HG02571 (cell line): ENCODE measurements at regions not wholly inside any gene's neighbourhood (a gene's known extent, or its start where the extent isn't known, plus 50 kb on each side); places are given as distances from the start of the nearest gene placed in this dataset.
"Not testable (repeated sequence)": the region's sequence is repeated elsewhere in the genome, so short reads cannot be mapped to it uniquely, and the experiment has no call there.

ENCODE experiments used
- ATAC-seq: cut with Tn5 transposase; IDR thresholded peaks from one replicate; pipeline ENCODE4 v1.9.1; 2021; ENCODE audit warnings: mild to moderate bottlenecking, moderate library complexity; ENCODE audit not compliant: unreplicated experiment

DNA sequence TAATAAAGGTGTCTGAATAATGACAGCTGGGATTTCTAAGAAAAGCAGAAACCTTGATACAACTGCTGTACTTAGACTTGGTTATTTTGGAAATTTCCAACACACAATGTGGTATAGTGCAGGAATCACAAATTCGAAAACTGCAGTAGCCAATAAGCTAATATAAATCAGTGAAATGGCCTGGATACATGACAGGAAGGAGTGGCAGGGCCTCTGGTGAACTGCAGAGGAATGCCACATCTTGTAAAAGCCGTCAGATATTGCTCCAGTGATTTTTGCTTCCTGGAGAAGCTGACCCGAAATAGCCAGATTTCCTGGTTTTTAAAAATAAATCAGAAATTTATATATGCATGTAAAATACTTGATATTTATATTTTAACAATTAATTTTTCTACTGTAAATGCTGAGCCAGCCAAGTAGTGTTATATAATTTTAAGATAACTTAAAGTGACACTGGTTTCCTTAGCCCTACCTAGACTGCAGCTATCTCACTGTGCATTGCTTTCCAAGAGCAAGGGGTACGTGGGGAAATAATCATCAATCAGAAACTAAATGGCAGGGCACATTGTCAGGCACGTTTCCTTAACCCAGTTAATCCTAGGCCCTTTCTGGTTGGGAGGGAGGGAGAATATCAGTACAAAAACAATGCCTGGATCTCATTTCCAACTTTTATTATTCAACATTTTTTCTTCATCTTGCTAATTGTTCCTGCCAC lies 182.4 kb downstream of the RASEF start:
- ATAC-seq = no peak

DNA sequence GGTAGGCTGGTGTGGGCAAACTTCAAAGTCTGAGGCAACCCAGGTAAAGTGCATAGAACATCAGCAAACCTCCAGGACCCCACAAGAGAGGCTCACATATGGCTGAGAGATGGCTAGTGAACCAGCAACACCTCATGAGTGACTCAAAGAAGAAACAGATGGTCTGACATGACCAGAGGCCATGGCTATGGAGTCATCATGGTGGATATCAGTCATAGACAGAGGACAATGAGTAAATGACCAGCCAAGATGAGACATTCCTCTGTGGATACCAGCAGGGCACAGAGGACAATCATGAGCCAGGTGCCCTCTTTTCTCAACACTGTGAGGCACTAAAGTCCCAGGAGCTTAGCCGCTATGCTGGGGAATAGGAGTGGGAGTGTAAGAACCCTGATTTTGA lies 180.8 kb downstream of the RASEF start:
- ATAC-seq = no peak

DNA sequence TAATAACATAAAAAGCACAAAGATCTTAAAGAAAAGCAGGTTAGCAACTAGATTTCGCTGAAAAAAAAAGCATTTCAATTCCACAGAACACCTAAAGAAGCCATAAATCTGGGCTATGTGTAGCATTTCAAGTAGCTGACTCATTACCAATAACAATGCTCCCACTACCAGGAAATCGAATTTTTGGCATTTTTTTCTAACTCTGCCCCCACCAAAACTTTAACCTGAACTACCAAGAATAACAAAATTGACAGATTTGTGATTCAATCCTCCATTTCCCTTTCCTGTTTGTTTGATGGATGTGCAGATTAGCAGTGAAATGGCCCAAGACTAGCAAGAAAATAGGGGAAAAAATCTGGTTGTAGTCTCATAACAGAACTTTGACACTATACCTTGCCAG lies 180.2 kb downstream of the RASEF start:
- no peak for ATAC-seq

DNA sequence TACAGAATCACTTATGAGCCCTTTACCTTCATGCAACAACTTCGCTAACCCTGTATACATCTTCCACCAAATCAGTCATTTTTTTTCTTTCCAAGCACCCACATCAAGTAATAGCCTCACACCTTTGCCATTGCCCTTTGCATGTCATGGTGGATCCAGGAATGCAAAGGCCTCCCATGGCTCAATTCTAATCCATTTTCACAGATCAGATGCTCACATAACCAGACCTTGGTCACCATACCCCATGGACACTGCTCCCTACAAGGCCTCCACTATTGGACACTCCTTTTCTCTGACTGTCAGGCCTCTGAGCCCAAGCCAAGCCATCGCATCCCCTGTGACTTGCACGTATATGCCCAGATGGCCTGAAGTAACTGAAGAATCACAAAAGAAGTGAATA lies 179.5 kb downstream of the RASEF start:
- no peak for ATAC-seq

DNA sequence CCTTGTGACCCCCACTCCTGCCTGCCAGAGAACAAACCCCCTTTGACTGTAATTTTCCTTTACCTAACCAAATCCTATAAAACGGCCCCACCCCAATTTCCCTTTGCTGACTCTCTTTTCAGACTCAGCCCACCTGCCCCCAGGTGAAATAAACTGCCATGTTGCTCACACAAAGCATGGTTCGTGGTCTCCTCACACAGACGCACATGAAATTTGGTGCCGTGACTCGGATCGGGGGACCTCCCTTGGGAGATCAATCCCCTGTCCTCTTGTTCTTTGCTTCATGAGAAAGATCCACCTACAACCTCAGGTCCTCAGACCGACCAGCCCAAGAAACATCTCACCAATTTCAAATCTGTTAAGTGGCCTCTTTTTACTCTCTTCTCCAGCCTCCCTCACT lies 179.0 kb downstream of the RASEF start:
- ATAC-seq = not testable (repeated sequence)

DNA sequence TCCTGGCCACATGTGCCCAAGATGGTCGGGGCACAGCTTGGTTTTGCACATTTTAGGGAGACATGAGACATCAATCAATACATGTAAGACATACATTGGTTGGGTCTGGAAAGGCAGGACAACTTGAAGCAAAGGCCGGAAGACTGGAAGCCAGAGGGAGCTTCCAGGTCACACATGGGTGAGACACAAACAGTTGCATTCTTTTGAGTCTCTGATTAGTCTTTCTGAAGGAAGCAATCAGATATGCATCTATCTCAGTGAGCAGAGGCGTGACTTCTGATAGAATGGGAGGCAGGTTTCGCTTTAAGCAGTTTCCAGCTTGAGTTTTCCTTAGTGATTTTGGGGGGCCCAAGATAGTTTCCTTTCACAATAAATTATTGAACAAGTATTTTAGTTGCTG lies 172.5 kb downstream of the RASEF start:
- no peak for ATAC-seq

DNA sequence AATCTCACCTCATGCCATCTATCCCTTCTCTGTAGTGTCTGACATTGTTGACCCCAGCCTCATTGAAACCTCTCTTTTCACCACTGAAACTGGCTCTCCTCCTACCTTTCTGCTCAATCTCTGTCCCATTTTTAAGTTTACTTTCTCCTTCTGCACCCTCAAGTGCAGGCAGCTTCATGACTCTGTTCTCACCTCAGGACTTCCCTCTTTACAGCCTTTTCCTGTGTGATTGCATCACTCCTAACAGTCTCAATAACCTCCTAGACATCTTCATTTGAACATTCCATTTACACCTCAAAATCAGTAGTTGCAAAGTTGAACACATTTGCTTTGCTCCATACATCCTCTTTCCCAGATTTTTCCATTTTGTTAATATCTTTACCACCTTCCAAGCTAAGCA lies 172.1 kb downstream of the RASEF start:
- no peak for ATAC-seq

DNA sequence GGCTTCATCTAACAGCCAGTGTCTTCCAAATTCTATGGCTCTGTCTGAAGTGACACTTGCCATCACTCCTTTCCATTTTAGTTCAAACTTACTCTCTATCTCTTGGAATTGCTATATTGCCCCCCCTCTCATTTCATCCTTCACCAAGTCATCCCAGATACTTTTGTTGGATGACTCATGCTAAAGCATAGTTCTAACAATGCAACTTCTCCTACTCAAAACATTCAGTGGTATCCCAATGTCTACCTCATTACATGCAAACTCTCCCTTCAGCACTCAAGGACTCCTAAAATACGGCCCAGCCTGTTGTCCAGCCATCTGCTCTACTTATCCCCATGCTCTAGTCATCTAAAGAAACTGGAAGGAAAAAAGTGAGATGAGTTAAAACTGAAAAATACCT lies 171.6 kb downstream of the RASEF start:
- ATAC-seq = no peak

DNA sequence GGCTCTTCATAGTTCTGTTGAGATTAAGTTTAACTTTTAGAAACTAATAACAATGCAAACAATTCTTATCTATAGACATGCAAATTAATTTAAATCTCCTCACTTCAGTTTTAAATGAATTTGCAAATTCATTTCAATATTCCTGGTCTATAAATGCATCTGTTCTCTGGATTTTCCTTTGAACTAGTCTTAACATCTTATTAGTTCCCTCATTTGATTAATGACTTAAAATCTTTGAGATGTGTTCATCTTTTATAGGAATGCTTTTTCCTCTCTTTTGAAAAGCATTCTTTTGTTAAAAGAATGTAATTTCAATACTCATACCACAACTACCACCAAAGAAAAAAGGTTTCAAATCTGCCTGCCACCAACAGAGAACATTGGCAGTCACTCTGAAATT lies 169.4 kb downstream of the RASEF start:
- ATAC-seq = no peak

DNA sequence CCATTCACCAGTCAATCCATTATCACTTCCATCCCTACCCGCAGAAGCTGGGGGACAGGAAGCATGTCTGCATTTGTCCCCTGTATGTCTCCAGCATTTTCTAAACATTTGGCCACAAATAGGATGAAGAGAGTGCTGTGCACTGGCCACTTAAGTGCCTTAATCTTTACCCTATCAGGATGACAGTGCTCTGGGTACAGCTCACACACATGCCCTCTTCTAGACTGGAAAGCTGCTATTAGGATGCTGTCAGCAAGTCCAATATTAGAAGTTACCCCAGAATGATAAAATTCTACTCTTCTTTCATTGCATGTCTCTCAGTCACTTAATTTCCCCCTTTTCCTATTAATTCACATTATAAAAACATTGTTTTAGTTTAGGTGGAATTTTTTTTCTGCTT lies 168.4 kb downstream of the RASEF start:
- no peak for ATAC-seq

DNA sequence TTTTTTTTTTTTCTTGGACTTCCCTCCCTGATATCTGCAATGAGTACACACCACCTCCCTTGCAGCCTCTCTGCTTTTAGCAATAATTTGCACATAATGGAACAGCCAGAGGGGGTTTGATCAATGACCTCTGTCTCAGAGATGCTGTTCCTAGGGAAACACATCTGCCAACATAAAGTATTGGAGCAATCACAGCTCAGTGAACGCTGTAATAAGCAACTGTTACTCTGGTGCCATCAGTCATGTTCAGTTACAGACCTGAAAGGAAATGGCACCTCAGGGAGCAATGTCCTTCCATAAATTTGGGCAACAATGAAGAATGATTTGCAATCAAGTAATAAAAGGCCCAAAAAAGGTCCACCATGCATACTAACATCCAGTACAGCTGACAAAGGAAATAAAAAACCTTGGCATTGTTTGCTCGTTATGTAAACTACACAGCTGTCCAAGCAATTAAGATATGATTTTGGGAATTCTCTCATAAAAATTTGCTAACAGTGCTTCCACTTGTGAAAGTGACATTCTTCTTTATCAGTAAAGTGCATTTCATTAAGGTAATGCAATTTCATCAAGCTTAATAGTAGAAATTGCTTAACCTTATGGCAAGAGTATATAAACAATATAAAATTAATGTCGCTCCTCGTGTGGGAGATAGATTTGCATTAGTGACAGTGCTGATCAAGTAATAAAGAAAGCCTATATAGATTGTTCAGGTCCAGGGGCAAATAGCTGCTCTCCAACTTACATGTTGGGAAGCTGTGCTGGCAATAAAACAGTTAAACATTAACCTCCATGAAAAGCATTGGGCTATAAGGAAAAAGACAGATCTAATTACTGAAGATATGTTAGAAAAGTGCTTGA lies 167.8 kb downstream of the RASEF start:
- no peak for ATAC-seq

DNA sequence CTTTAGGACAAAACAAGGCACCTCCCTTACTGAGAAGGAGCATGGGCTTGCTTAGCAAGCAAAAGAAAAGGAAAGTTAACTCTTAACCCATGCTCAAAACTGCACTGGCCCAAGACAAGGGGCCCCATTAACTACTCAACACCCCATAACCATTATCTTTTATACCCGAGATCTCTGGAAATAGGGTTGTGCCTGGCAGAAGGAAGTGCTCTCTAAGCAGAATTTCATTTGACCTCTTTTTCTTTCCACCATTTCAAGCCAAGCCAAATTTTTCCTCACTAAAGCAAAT lies 167.2 kb downstream of the RASEF start:
- no peak for ATAC-seq

DNA sequence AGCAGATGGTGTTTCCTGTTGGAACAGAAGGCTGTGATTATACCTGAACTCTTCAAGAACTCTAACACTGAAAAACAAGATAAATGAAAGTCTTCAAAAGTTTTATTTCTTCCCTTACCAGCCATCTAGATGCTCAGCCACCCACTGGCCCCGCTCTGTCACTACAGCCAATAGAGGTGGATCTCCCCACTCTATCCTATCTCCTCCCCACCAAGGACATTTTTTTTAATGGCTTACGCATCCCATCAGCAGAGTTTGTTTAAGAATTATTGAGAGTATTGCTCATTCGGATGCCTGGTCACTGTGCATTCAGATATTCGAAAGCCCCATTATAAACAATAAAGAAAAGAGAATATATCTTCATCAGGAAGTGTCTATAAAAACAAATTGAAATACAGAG lies 159.4 kb downstream of the RASEF start:
- no peak for ATAC-seq

DNA sequence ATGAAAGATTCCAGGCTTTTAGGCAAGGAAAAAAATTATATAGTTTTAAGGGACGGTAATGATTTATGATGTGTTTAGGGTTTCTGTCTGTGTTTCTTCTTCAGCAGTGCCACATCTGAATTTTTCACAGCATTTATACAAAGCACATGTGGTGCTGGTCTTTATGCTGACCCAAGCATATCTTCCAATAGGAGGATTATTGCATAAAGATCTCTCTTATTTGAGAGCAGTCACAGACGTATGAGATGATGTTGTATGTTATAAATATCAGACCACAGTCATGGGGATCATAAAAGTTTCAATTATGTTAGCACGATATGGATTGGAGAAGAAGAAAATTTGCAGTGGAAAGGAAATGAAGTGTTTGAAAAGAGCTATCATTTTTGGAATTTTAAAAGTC lies 150.9 kb downstream of the RASEF start:
- ATAC-seq = no peak

DNA sequence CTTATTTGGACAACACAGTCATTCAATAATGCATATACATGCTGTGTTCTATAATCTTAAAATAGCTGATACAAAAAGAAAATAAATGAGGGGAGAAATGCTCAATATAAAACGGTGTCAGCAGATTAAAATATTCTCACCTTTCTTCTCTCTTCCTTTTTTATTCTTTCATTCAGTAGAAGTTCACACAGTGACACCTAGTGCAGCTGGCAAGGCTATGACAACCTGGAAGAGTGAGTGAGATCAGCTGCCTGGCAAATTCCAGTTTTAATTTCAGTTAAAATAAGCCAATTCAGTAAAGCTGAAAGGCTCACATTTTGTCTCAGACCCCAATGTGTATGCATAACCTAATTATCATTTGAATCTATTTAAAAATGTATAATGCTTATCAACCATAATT lies 150.3 kb downstream of the RASEF start:
- no peak for ATAC-seq

DNA sequence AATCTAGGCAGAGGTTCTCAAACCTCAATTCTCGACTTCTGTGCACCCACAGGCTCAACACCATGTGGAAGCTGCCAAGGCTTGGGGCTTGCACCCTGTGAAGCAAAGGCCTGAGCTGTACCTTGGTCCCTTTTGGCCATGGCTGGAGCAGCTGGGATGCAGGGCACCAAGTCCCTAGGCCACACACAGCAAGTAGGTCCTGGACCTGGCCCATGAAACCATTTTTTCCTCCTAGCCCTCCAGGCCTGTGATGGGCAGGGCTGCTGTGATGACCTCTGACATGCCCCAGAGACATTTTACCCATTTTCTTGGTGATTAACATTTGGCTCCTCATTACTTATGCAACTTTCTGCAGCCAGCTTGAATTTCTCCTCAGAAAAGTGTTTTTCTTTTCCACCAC lies 146.7 kb downstream of the RASEF start:
- not testable (repeated sequence) for ATAC-seq

DNA sequence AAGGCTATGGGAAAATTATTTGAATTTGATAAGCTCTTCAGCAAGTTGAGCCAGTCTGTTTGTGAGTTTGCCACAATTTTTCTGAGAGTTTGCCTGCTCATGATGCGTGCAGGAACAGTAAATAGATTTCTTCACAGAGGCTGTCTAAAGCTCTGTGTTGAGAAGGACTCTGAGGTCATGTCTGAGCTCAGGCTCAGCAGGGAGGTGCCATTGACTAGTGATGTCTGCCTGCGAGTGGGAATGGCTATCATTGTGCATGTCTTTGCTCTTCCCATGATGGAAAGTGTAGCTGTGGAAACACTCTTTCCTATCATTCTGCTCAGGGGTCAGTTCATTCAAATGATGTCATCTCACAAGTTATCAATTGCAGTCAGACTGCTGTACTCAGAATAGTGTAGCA lies 142.8 kb downstream of the RASEF start:
- ATAC-seq = no peak

DNA sequence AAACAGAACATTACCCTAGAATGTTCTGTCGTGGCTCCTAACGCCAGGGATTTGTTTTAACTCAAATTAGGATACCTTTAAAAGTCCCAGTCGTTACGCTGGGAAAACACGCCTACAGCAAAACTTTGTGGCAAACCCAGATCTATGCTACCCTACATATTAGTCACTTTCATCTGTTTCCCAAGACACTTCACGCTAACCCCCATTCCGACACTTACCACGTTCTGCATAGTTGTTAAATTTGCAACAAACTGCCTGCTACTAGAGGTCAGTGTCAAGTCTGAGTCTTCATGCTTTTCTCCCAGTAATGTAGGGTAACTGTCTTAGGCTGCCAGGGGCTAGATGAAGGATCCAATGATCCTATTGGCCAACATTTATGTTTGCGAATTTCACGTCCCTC lies 140.3 kb downstream of the RASEF start:
- ATAC-seq = no peak

DNA sequence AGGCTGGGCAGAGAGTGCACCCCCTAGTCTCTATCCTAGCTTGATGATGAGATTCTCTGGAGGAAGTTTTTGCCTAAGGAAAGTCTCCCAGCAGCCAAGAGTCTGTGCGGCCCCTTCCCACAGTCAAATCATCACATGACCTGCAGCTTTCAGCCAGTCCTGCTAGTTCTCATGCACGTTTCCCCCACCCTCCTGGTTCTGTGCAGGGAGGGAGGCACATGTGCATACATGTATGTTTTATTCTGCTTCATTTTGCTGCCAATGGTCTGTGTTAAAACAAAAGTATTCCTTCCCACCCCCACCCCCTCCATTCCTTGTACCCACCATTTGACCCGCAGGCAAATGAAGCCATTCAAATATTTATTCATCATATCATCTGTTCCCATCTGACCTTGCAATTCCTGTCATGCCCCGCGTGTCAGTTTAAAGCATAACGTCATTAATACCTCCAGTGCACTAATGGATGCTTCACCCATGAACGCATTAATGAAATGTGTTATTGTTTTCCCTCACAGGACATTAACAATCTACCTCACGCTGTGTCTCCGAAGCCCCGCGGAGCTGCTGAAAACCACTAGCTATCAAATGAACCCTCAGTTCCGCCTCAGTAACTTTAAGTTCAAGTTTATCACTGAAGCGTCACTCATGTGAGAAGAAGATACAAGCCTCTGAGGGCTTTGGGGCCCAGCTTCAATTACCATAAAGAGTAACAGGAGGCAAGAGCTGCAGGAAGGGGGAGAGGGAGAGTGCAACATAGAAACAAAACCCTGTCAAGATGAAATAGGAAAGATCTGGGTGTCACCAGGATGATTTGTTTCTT lies 139.6 kb downstream of the RASEF start:
- ATAC-seq = no peak

DNA sequence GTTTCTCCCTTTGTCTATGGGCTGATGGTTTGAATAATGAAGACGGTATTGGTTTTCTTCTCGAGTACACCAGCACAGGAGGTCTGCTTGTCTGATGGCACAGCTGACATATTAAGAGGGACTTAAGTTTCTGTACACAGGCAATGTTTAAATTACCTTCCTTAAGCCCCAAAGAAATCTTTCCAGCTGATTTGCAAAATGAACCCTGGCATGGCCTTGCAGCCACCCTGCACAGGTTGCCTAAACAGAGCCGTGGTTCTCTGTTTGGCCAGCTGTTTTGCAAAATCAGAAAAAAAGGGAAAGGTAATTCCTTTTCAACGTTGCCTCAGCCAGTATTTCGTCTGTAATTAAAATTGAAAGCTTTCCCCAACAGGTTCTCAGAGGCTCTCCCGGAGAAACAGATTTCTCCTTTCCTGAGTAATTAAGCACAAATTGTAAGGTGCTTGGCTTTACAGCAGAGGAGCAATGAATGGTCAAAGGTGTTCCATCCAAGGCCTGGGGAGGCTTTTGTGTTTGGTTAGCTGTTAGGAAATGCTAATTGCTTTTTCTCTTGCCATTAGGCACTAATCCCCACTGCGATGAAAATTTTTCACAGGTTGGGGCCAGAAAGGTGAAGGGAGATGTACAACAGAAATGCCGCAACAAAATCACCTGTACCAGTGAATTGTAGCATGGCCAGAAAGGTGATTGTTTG lies 138.9 kb downstream of the RASEF start:
- ATAC-seq = no peak
